Naive B cell (primary cell): ENCODE measurements at regions not wholly inside any gene's neighbourhood (a gene's known extent, or its start where the extent isn't known, plus 50 kb on each side); places are given as distances from the start of the nearest gene placed in this dataset.

Experiments
- ATAC-seq, 2 donors: fragments of 150-1000 bp; cut with Tn5 transposase; 2 replicates each; pipeline ENCODE4 v1.10.0; 2021; ENCODE audit warnings: low read depth in 2 of 2, mild to moderate bottlenecking in 2 of 2, moderate library complexity in 2 of 2
- DNase-seq: peaks from one replicate; pipeline ENCODE4 v3.0.0; 2022
- H3K27ac Mint-ChIP-seq, 6 donors: one replicate each; pipeline ENCODE4 v1.8.0; 2020 to 2022; ENCODE audit warnings: mild to moderate bottlenecking in 6 of 6, mixed read lengths in 6 of 6, moderate library complexity in 5 of 6, inconsistent platforms in 2 of 6
- H3K27me3 Mint-ChIP-seq, 3 donors: one replicate each; pipeline ENCODE4 v1.8.0; 2021 to 2022; ENCODE audit warnings: mixed read lengths in 3 of 3, mild to moderate bottlenecking in 1 of 3
- H3K36me3 Mint-ChIP-seq, 2 donors: one replicate each; pipeline ENCODE4 v1.8.0; 2020 to 2022; ENCODE audit warnings: mixed read lengths in 2 of 2, inconsistent platforms in 1 of 2, mild to moderate bottlenecking in 1 of 2
- H3K4me1 Mint-ChIP-seq, 3 donors: one replicate each; pipeline ENCODE4 v1.8.0; 2020 to 2022; ENCODE audit warnings: mixed read lengths in 3 of 3, inconsistent platforms in 1 of 3, mild to moderate bottlenecking in 1 of 3, moderate library complexity in 1 of 3
- H3K4me3 Mint-ChIP-seq, 8 donors: one replicate each; pipeline ENCODE4 v1.8.0; 2020 to 2022; ENCODE audit warnings: mild to moderate bottlenecking in 8 of 8, mixed read lengths in 8 of 8, moderate library complexity in 8 of 8, inconsistent platforms in 2 of 8
- H3K9me3 Mint-ChIP-seq, 7 donors: one replicate each; pipeline ENCODE4 v1.8.0; 2020 to 2022; ENCODE audit warnings: mixed read lengths in 7 of 7, mild to moderate bottlenecking in 5 of 7, inconsistent platforms in 2 of 7, moderate library complexity in 1 of 7

DNA sequence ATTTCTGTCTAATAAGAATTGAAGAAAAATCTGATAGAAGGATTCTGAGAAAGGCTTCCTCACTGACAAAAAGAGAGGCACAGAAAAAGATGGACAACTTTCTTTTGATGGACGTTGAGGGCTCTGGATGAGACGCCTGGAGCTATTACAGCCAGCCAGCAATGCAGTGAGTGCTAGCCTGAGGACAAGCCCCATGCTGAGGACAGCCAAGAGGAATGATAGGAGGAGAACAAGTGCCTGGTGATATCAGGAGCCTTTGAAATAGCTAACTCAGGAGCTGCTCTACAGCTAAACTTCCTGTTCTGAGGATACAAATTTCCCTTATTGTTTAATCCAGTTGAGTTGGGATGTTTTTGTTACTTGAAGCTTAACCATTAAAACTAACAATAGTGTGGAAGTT is 212.3 kb downstream of the COG6 start:
- H3K27ac Mint-ChIP-seq = no peak overlapping the region
- no peaks in the 10 kb centered on the region for H3K36me3 Mint-ChIP-seq
- ATAC-seq (no peak), DNase-seq (no peak)
- H3K4me1 Mint-ChIP-seq = no peaks in the 10 kb centered on the region
- H3K4me3 Mint-ChIP-seq = no peak overlapping the region
- peaks cover 20 to 28% (median 25%) of the 10 kb centered on the region in 3 donors for H3K27me3 Mint-ChIP-seq
- peaks cover 0 to 3% (median 0%) of the 10 kb centered on the region in 7 donors for H3K9me3 Mint-ChIP-seq

DNA sequence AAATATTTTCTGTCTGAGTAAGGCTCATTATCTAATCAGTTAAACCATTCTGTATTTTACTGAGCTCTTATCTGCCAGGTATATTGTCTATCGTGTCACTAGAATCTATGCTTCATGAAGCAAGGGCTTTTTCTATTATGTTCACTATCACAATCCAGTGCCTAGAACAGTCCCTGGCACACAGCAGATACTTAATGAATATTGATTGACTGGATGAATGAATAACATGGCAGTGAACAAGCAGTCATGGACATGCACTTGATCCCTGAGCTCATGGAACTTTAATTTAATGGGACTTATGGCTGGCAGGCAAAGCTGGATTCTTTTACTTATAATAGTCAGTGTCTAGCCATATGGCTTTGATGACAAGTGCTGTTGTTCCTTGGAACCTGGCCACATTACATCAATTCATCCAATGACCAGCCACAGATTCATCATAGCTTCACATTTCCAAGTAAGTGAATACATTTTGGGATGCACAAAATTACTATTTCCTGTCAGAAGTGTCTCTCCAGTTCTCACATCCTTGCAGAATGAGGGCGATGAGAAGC is 214.8 kb downstream of the COG6 start:
- H3K9me3 Mint-ChIP-seq = peaks cover 0 to 3% (median 0%) of the 10 kb centered on the region in 7 donors
- DNase-seq (no peak), ATAC-seq (no peak)
- peaks cover 20 to 28% (median 25%) of the 10 kb centered on the region in 3 donors for H3K27me3 Mint-ChIP-seq
- H3K4me3 Mint-ChIP-seq = no peak overlapping the region
- no peak overlapping the region for H3K27ac Mint-ChIP-seq
- H3K4me1 Mint-ChIP-seq = no peaks in the 10 kb centered on the region
- no peaks in the 10 kb centered on the region for H3K36me3 Mint-ChIP-seq

DNA sequence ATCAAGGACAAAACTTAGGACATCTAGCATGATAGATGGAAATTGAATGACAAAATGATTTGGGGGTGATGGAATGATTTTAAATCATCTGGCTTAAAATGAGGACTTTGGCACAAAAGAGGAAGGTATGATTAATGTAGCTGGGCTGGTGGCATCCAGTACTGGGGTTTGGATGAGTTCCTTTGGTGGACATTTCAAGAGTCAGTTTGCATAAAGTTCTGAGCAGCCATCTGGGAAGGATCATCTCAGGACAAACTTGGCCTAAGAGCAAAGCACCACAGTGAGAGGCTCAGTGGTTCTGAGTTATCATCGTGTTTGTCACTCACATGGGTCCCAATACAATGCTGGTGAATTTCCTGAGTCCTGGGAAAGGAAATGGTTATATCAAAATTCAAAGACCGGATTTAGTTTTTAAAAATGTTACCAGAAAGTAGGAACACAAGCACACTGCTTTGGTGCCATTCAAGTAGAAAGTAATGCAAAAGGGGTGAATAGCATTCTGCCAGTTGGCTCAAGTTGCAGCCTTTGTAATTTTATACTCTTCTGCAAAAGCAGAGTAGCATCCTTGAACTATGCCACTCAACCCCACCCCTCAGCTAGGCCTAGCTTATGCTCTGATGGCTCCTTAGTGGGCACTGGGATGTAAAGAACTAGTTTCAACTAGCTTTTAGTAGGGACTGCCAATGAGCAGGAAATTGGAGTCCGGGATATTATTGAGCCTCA is 219.0 kb downstream of the COG6 start:
- ATAC-seq (no peak), DNase-seq (no peak)
- Mint-ChIP-seq H3K4me3 (no peak overlapping the region), H3K4me1 (no peaks in the 10 kb centered on the region), H3K27ac (peak overlapping the region in 1 of 6 donors; percentile 6), H3K9me3 (no peaks in the 10 kb centered on the region), H3K36me3 (peaks cover 0 to under 1% of the 10 kb centered on the region in 2 donors), H3K27me3 (peaks cover 5 to 24% (median 16%) of the 10 kb centered on the region in 3 donors)

DNA sequence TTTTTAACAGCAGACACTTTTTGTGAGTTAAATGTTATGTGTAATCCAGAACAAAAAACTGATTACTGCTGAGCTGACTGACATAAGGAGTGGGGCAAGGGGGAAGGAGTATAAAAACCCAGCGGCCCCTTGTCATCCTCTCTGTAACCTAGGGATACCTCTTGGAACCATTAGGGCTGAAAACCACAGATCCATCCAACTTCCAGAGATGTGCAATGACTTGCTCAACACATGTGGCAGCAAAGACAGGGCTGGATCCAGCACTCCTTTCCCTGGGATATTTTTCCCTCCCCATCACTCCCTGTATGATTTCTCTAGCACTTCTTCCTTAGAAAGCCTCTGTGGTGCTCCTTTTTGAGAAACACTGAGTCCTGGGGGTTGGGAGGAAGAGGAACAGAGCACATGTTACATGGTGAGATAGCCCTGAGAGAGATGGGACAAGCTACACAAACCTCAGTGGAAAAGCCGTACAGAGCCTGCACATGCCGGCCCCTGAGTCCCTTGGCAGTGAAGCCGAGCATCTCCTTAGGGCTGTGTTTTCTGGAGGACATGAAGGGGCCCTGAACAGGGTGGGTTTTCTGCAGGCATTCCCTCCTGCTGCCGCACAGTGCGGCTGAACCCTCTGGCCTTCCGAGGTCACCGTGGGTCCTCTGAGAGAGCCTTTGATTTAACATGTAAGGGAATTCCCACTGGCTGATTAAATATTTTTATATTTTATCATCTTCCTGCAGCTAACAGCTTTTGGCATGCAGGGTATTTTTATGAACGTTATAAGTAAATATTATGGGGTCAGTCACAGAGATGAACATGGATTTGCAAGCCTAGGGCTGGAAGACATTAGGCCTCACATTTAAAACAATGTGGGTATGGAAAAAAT is 219.9 kb downstream of the COG6 start:
- ATAC-seq (no peak), DNase-seq (no peak)
- Mint-ChIP-seq H3K4me1 (no peaks in the 10 kb centered on the region), H3K27me3 (peaks cover 9 to 20% (median 16%) of the 10 kb centered on the region in 3 donors), H3K9me3 (no peaks in the 10 kb centered on the region), H3K36me3 (peaks cover 0 to 4% of the 10 kb centered on the region in 2 donors), H3K27ac (no peak overlapping the region), H3K4me3 (no peak overlapping the region)

DNA sequence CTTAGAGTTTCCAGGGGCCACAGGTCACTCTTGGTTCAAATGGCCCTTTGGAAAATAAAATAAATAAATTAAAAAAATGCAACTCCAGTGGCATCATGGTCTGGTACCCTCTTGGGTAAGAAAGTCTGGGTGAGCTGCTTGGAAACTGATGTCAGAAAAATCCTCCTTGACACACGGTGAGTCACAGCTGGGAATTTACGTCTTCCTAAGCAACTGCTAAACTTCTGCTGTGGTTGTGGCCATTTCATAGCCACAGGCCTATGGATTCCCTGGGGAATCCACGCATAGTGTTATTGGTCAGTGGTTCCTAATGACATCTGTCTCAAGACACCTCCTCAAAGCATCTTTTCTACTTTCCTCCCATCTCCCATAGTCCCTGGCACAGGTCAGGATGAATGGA is 220.8 kb downstream of the COG6 start:
- H3K9me3 Mint-ChIP-seq = peaks cover 0 to 2% (median 0%) of the 10 kb centered on the region in 7 donors
- ATAC-seq (no peak), DNase-seq (no peak)
- H3K36me3 Mint-ChIP-seq = peaks cover 4 to 5% of the 10 kb centered on the region in 2 donors
- no peak overlapping the region for H3K27ac Mint-ChIP-seq
- H3K4me1 Mint-ChIP-seq = no peaks in the 10 kb centered on the region
- no peak overlapping the region for H3K4me3 Mint-ChIP-seq
- peaks cover 12 to 16% (median 15%) of the 10 kb centered on the region in 3 donors for H3K27me3 Mint-ChIP-seq

DNA sequence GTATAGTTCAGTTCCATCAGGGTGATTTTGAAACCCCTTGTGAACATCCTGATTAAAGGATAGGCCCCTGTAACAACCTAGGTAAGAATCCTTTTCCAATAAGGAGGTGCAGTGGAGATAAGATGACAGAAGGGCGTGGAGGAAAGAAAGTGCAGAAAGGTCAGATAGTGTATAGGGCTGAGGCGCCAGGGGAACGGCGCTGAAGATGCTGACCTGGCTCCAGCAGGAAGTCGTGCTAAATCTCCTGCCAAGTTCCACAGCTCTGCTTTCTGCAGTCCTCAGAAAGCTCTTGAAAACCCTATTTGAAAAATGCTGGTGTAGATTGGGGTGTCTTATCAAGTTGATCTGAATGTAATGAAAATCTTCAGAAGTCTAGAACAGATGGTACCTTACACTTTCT is 221.7 kb downstream of the COG6 start:
- H3K4me3 Mint-ChIP-seq = peak overlapping the region in 1 of 8 donors; percentile 47
- peaks cover 2 to 9% (median 4%) of the 10 kb centered on the region in 7 donors for H3K9me3 Mint-ChIP-seq
- no peaks in the 10 kb centered on the region for H3K4me1 Mint-ChIP-seq
- DNase-seq (no peak), ATAC-seq (no peak)
- peaks cover 4 to 13% of the 10 kb centered on the region in 2 donors for H3K36me3 Mint-ChIP-seq
- no peak overlapping the region for H3K27ac Mint-ChIP-seq
- H3K27me3 Mint-ChIP-seq = peaks cover 15 to 16% (median 15%) of the 10 kb centered on the region in 3 donors

DNA sequence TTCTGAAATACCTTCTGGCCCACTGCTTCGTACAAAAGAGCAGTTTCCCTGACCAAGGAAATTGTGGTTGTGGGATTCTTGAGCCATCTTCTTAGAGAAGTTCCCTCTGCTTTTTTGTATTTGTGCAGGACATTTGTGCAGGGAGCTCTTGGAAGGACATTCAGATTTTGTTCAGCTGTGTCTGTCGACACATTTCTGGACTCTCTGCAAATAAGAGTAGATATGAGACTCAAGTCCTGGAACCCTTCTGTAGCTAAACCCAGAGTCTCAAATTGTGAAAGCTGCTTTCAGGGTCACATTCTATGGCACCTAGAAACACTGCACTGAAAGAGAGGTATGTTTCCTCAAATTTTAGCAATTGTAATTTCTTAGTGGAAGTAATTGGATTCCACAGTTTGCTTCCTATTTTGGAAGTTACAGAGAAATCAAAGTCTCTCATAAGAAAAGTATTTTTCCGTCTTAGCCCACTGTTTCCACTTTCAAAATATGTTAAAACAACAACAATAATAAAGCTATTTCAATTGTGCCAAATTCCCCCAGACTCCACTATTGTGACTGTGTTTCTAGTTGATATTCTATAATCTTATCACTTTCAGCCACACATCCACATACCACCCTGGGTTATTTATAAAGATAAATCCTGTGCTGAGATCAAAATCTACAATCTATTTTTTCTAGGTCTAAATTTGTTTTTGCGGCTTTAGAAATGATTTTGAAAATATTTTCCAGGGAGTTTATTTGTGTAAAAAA is 224.0 kb downstream of the COG6 start:
- H3K27me3 Mint-ChIP-seq = peaks cover 15 to 16% (median 15%) of the 10 kb centered on the region in 3 donors
- peaks cover 5 to 32% (median 27%) of the 10 kb centered on the region in 7 donors for H3K9me3 Mint-ChIP-seq
- H3K27ac Mint-ChIP-seq = no peak overlapping the region
- no peak for DNase-seq
- H3K36me3 Mint-ChIP-seq = peaks cover 10 to 16% of the 10 kb centered on the region in 2 donors
- no peak overlapping the region for H3K4me3 Mint-ChIP-seq
- ATAC-seq = no peak
- H3K4me1 Mint-ChIP-seq = no peaks in the 10 kb centered on the region

DNA sequence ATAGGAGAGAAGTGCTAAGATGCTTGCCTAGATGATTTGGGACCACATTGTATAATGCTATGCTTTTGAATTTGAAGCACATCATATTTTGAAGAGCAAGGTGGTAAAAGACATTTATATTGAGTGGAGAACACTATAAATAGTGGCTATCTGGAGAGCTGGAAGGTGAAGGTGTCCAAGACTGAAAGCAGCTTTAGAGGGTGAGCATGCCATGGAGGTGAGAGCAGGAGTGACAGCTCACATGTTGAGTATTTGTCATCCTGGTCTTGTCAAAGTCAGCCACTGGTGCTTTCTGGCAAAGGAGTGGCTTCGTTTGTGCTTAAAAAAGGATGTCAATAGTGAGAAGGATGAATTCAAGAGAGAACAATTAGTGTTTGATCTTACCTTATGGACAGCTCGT is 225.9 kb downstream of the COG6 start:
- Mint-ChIP-seq H3K9me3 (peaks cover 5 to 47% (median 39%) of the 10 kb centered on the region in 7 donors), H3K4me3 (no peak overlapping the region), H3K36me3 (peaks cover 12 to 16% of the 10 kb centered on the region in 2 donors), H3K27me3 (peaks cover 15 to 16% (median 15%) of the 10 kb centered on the region in 3 donors), H3K4me1 (no peaks in the 10 kb centered on the region), H3K27ac (no peak overlapping the region)
- ATAC-seq = no peak
- DNase-seq = no peak

DNA sequence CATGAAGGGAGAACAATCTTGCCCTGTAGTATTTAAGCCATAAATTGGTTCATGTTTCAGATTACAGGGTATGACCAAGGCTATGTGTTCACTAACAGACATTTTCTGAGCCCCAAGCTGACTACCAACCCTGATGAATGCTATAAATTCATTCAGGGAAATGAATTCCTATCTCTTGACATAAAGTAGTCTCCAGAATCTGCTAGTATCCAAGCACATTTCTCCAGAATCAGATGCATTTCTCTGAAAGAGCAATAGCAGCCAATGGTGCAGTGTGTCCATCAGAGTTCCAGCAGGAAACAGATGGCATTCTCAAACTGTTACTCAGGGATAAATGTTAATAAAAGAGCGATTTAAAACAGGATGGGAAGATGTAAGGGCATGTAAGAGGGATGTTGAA is 226.4 kb downstream of the COG6 start:
- Mint-ChIP-seq H3K27me3 (peaks cover 10 to 15% (median 13%) of the 10 kb centered on the region in 3 donors), H3K4me1 (no peaks in the 10 kb centered on the region), H3K9me3 (peaks cover 5 to 47% (median 39%) of the 10 kb centered on the region in 7 donors), H3K27ac (no peak overlapping the region), H3K4me3 (no peak overlapping the region), H3K36me3 (peaks cover 14 to 16% of the 10 kb centered on the region in 2 donors)
- DNase-seq (no peak), ATAC-seq (no peak)

DNA sequence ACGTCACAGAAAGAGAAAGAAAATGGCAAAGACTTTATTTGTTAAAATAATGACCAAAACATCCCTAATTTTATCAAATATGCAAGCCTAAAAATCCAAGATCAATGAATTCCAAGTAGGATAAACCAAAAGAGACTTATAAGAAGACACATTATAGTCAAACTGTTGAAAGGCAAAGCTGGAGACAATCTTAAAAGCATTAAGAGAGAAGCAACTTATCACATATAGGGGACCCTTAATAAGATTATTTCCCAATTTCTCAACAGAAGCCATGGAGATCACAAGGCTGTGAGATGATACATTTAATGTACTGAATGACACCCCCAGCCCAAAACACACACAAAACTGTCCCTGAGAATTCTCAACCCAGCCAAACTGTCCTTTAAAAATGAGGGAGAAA is 228.7 kb downstream of the COG6 start:
- Mint-ChIP-seq H3K4me3 (no peak overlapping the region), H3K36me3 (peaks cover 14 to 16% of the 10 kb centered on the region in 2 donors), H3K4me1 (no peaks in the 10 kb centered on the region), H3K9me3 (peaks cover 5 to 51% (median 40%) of the 10 kb centered on the region in 7 donors), H3K27ac (no peak overlapping the region), H3K27me3 (peaks cover under 1 to 13% (median 3%) of the 10 kb centered on the region in 3 donors)
- ATAC-seq (no peak), DNase-seq (no peak)

DNA sequence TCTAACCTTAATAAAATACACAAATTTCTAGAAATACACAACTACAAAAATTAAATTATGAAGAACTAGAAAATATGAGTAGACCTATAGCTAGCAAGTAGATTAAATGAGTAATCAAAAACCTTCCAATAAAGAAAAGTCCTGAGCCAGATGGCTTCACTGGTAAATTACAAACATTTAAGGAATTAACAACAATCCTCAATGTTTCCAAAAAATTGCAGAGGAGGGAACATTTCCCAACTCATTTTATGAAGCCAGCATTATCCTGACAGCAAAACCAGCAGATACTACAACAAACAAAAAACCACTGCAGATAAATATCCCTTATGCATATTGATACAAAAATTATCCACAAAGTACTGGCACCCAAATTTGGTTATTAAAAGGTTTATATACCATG is 230.9 kb downstream of the COG6 start:
- Mint-ChIP-seq H3K27ac (no peak overlapping the region), H3K9me3 (peaks cover 5 to 51% (median 40%) of the 10 kb centered on the region in 7 donors), H3K36me3 (peaks cover 10% of the 10 kb centered on the region in 2 donors), H3K27me3 (peaks cover 0 to 2% (median 0%) of the 10 kb centered on the region in 3 donors), H3K4me1 (no peaks in the 10 kb centered on the region), H3K4me3 (no peak overlapping the region)
- no peak for ATAC-seq
- no peak for DNase-seq

DNA sequence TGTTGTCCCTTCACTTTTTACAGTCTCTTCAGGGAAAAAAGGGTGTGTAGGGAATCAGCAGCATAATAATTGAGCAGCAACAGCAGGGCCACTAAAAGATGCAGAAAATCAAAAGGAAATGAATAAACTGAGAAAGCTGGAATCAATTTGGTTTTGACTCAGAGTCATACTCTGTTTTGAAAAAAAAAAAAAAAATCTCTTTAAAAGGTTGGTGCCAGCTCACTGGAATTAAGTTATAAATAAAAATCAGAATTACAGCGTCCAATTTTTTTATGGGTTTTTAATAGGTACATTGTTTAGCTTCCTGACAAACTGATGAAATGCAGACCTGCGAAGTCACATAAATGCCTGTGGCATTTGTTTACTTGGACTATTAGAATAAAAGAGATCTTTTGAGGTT is 231.9 kb downstream of the COG6 start:
- H3K4me1 Mint-ChIP-seq = no peaks in the 10 kb centered on the region
- no peak for ATAC-seq
- H3K27me3 Mint-ChIP-seq = no peaks in the 10 kb centered on the region
- DNase-seq = no peak
- H3K9me3 Mint-ChIP-seq = peaks cover 0 to 44% (median 34%) of the 10 kb centered on the region in 7 donors
- H3K36me3 Mint-ChIP-seq = peaks cover 0 to 10% of the 10 kb centered on the region in 2 donors
- H3K27ac Mint-ChIP-seq = no peak overlapping the region
- H3K4me3 Mint-ChIP-seq = no peak overlapping the region
